WTC11 (cell line): ENCODE measurements at regions not wholly inside any gene's neighbourhood (a gene's known extent, or its start where the extent isn't known, plus 50 kb on each side); places are given as distances from the start of the nearest gene placed in this dataset.

Experiments used
- ATAC-seq: fragments of 200-7000 bp; cut with Tn5 transposase; 2 replicates; pipeline ENCODE4 v1.10.0; 2021; ENCODE audit warnings: mild to moderate bottlenecking, moderate library complexity
- CTCF ChIA-PET: fragments of 300-600 bp; sonication (Branson Sonifier 250); formaldehyde crosslinking; loops from one replicate; lab custom pipeline; 2021; ENCODE audit warnings: antibody characterized with exemption; lab: Charles Lee
- POLR2A ChIA-PET: fragments of 350-600 bp; sonication (Branson Sonifier 250); formaldehyde crosslinking; loops from one replicate; lab custom pipeline; 2021; ENCODE audit warnings: antibody characterized with exemption; lab: Charles Lee
- DNase-seq: peaks from one replicate; pipeline ENCODE4 v3.0.0; 2021; ENCODE audit warnings: low spot score
- H3K27ac Mint-ChIP-seq: 2 replicates; pipeline ENCODE4 v1.8.0; 2021; ENCODE audit warnings: mixed read lengths
- H3K27me3 Mint-ChIP-seq: 2 replicates; pipeline ENCODE4 v1.8.0; 2021; ENCODE audit warnings: low read depth, mild to moderate bottlenecking, moderate library complexity, mixed read lengths
- H3K36me3 Mint-ChIP-seq: 2 replicates; pipeline ENCODE4 v1.8.0; 2021; ENCODE audit warnings: mixed read lengths
- H3K4me1 Mint-ChIP-seq: 2 replicates; pipeline ENCODE4 v1.8.0; 2022; ENCODE audit warnings: mixed read lengths
- H3K4me3 Mint-ChIP-seq: 2 replicates; pipeline ENCODE4 v1.8.0; 2021; ENCODE audit warnings: mild to moderate bottlenecking, moderate library complexity, mixed read lengths
- H3K9me3 Mint-ChIP-seq: 2 replicates; pipeline ENCODE4 v1.8.0; 2021; ENCODE audit warnings: mixed read lengths
- ATF1 ChIP-seq: sonication (generic); formaldehyde crosslinking; IDR thresholded peaks from 2 replicates; pipeline ENCODE4 v1.8.1; 2023; ENCODE audit warnings: mild to moderate bottlenecking, moderate library complexity, missing genetic modification reagents
- CREM ChIP-seq: sonication (generic); formaldehyde crosslinking; IDR thresholded peaks from 2 replicates; pipeline ENCODE4 v1.8.1; 2022; ENCODE audit warnings: mild to moderate bottlenecking, missing genetic modification reagents, moderate library complexity
- ETV6 ChIP-seq: sonication (generic); formaldehyde crosslinking; IDR thresholded peaks from 2 replicates; pipeline ENCODE4 v1.8.1; 2022; ENCODE audit warnings: mild to moderate bottlenecking, missing genetic modification reagents
- FOXK1 ChIP-seq: sonication (generic); formaldehyde crosslinking; IDR thresholded peaks from 2 replicates; pipeline ENCODE4 v1.8.0; 2022; ENCODE audit warnings: mild to moderate bottlenecking, moderate library complexity, missing genetic modification reagents
- GRHL2 ChIP-seq: fragments of 250-450 bp; sonication (Bioruptor Pico); IDR thresholded peaks from 2 replicates; pipeline ENCODE4 v1.8.0; 2022; ENCODE audit warnings: mild to moderate bottlenecking, moderate library complexity; ENCODE audit not compliant: insufficient replicate concordance, severe bottlenecking
- GTF2I ChIP-seq: fragments of 250-450 bp; sonication (Bioruptor Pico); conservative IDR thresholded peaks from 2 replicates; pipeline ENCODE4 v1.4.0; 2021; ENCODE audit warnings: mild to moderate bottlenecking
- MXD4 ChIP-seq: fragments of 250-450 bp; sonication (Bioruptor Pico); IDR thresholded peaks from 2 replicates; pipeline ENCODE4 v1.8.0; 2021; ENCODE audit warnings: mild to moderate bottlenecking, moderate library complexity, borderline replicate concordance
- NFE2L1 ChIP-seq: sonication (generic); formaldehyde crosslinking; IDR thresholded peaks from 2 replicates; pipeline ENCODE4 v1.8.1; 2023; ENCODE audit warnings: missing genetic modification reagents
- NR3C1 ChIP-seq: sonication (generic); formaldehyde crosslinking; conservative IDR thresholded peaks from 2 replicates; pipeline ENCODE4 v1.8.1; 2023; ENCODE audit warnings: low read depth, mild to moderate bottlenecking, missing genetic modification reagents
- ZNF121 ChIP-seq: sonication (generic); formaldehyde crosslinking; IDR thresholded peaks from 2 replicates; pipeline ENCODE4 v1.8.0; 2023; ENCODE audit warnings: missing genetic modification reagents
- ZNF219 ChIP-seq: sonication (generic); formaldehyde crosslinking; IDR thresholded peaks from 2 replicates; pipeline ENCODE4 v1.8.0; 2023; ENCODE audit warnings: missing genetic modification reagents, mild to moderate bottlenecking, borderline replicate concordance
- ZNF416 ChIP-seq: fragments of 250-450 bp; sonication (Bioruptor Pico); IDR thresholded peaks from 2 replicates; pipeline ENCODE4 v1.9.0; 2021; ENCODE audit warnings: mild to moderate bottlenecking, inconsistent platforms
- TF ChIP-seq, protein P1 (sequence below): sonication (generic); formaldehyde crosslinking; IDR thresholded peaks from 2 replicates; pipeline ENCODE4 v1.8.0; 2023; ENCODE audit warnings: mild to moderate bottlenecking, missing genetic modification reagents
- TF ChIP-seq, protein P2 (sequence below): sonication (generic); formaldehyde crosslinking; IDR thresholded peaks from 2 replicates; pipeline ENCODE4 v1.8.1; 2023; ENCODE audit warnings: mild to moderate bottlenecking, moderate library complexity, missing genetic modification reagents
- TF ChIP-seq, protein P3 (sequence below): sonication (generic); formaldehyde crosslinking; IDR thresholded peaks from 2 replicates; pipeline ENCODE4 v1.8.1; 2023; ENCODE audit warnings: mild to moderate bottlenecking, missing genetic modification reagents
- TF ChIP-seq, protein P4 (sequence below): sonication (generic); formaldehyde crosslinking; IDR thresholded peaks from 2 replicates; pipeline ENCODE4 v1.8.0; 2023; ENCODE audit warnings: missing genetic modification reagents
- TF ChIP-seq, protein P5 (sequence below): fragments of 250-450 bp; sonication (Bioruptor Pico); IDR thresholded peaks from 2 replicates; pipeline ENCODE4 v1.9.0; 2021; ENCODE audit warnings: mild to moderate bottlenecking
- TF ChIP-seq, protein P6 (sequence below): sonication (generic); formaldehyde crosslinking; IDR thresholded peaks from 2 replicates; pipeline ENCODE4 v1.8.1; 2022; ENCODE audit warnings: missing genetic modification reagents, borderline replicate concordance

DNA sequence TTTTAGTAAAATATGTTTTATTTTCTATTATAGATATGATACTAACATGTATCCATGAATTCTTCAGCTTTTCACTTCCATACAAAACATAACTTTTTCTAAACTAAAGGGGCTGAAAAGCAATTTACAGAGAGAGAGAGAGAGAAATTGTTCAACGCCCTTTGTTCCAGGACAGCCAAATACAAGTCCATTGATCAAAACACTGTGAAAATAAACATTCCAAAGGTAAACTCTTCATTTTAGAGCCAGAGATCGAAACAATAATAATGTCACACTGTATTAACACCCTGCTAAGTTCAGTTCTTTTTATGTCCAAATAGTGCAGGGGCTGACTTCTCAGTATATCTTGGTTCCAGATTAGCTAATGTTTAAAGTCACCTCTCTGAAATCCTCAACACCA is 516.2 kb upstream of the ATXN8OS start:
- TF ChIP-seq, protein P1, sequence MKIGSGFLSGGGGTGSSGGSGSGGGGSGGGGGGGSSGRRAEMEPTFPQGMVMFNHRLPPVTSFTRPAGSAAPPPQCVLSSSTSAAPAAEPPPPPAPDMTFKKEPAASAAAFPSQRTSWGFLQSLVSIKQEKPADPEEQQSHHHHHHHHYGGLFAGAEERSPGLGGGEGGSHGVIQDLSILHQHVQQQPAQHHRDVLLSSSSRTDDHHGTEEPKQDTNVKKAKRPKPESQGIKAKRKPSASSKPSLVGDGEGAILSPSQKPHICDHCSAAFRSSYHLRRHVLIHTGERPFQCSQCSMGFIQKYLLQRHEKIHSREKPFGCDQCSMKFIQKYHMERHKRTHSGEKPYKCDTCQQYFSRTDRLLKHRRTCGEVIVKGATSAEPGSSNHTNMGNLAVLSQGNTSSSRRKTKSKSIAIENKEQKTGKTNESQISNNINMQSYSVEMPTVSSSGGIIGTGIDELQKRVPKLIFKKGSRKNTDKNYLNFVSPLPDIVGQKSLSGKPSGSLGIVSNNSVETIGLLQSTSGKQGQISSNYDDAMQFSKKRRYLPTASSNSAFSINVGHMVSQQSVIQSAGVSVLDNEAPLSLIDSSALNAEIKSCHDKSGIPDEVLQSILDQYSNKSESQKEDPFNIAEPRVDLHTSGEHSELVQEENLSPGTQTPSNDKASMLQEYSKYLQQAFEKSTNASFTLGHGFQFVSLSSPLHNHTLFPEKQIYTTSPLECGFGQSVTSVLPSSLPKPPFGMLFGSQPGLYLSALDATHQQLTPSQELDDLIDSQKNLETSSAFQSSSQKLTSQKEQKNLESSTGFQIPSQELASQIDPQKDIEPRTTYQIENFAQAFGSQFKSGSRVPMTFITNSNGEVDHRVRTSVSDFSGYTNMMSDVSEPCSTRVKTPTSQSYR (CRISPR knock-in tag), result no peak
- TF ChIP-seq ATF1, result no peak
- TF ChIP-seq ZNF416 (CRISPR knock-in tag), result no peak
- TF ChIP-seq, protein P2, sequence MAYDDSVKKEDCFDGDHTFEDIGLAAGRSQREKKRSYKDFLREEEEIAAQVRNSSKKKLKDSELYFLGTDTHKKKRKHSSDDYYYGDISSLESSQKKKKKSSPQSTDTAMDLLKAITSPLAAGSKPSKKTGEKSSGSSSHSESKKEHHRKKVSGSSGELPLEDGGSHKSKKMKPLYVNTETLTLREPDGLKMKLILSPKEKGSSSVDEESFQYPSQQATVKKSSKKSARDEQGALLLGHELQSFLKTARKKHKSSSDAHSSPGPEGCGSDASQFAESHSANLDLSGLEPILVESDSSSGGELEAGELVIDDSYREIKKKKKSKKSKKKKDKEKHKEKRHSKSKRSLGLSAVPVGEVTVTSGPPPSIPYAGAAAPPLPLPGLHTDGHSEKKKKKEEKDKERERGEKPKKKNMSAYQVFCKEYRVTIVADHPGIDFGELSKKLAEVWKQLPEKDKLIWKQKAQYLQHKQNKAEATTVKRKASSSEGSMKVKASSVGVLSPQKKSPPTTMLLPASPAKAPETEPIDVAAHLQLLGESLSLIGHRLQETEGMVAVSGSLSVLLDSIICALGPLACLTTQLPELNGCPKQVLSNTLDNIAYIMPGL (CRISPR knock-in tag), result no peak
- TF ChIP-seq, protein P3, sequence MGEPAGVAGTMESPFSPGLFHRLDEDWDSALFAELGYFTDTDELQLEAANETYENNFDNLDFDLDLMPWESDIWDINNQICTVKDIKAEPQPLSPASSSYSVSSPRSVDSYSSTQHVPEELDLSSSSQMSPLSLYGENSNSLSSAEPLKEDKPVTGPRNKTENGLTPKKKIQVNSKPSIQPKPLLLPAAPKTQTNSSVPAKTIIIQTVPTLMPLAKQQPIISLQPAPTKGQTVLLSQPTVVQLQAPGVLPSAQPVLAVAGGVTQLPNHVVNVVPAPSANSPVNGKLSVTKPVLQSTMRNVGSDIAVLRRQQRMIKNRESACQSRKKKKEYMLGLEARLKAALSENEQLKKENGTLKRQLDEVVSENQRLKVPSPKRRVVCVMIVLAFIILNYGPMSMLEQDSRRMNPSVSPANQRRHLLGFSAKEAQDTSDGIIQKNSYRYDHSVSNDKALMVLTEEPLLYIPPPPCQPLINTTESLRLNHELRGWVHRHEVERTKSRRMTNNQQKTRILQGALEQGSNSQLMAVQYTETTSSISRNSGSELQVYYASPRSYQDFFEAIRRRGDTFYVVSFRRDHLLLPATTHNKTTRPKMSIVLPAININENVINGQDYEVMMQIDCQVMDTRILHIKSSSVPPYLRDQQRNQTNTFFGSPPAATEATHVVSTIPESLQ (CRISPR knock-in tag), result no peak
- no peak for TF ChIP-seq CREM (CRISPR knock-in tag)
- TF ChIP-seq NFE2L1 (CRISPR knock-in tag), result no peak
- no peak for TF ChIP-seq ETV6 (CRISPR knock-in tag)
- TF ChIP-seq NR3C1 (CRISPR knock-in tag), result no peak
- TF ChIP-seq ZNF121 (CRISPR knock-in tag), result no peak
- TF ChIP-seq, protein P4, sequence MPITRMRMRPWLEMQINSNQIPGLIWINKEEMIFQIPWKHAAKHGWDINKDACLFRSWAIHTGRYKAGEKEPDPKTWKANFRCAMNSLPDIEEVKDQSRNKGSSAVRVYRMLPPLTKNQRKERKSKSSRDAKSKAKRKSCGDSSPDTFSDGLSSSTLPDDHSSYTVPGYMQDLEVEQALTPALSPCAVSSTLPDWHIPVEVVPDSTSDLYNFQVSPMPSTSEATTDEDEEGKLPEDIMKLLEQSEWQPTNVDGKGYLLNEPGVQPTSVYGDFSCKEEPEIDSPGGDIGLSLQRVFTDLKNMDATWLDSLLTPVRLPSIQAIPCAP, result no peak
- TF ChIP-seq GRHL2, result no peak
- TF ChIP-seq FOXK1 (CRISPR knock-in tag), result no peak
- no peak for TF ChIP-seq ZNF219 (CRISPR knock-in tag)
- TF ChIP-seq, protein P5, sequence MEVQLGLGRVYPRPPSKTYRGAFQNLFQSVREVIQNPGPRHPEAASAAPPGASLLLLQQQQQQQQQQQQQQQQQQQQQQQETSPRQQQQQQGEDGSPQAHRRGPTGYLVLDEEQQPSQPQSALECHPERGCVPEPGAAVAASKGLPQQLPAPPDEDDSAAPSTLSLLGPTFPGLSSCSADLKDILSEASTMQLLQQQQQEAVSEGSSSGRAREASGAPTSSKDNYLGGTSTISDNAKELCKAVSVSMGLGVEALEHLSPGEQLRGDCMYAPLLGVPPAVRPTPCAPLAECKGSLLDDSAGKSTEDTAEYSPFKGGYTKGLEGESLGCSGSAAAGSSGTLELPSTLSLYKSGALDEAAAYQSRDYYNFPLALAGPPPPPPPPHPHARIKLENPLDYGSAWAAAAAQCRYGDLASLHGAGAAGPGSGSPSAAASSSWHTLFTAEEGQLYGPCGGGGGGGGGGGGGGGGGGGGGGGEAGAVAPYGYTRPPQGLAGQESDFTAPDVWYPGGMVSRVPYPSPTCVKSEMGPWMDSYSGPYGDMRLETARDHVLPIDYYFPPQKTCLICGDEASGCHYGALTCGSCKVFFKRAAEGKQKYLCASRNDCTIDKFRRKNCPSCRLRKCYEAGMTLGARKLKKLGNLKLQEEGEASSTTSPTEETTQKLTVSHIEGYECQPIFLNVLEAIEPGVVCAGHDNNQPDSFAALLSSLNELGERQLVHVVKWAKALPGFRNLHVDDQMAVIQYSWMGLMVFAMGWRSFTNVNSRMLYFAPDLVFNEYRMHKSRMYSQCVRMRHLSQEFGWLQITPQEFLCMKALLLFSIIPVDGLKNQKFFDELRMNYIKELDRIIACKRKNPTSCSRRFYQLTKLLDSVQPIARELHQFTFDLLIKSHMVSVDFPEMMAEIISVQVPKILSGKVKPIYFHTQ (CRISPR knock-in tag), result no peak
- TF ChIP-seq, protein P6, sequence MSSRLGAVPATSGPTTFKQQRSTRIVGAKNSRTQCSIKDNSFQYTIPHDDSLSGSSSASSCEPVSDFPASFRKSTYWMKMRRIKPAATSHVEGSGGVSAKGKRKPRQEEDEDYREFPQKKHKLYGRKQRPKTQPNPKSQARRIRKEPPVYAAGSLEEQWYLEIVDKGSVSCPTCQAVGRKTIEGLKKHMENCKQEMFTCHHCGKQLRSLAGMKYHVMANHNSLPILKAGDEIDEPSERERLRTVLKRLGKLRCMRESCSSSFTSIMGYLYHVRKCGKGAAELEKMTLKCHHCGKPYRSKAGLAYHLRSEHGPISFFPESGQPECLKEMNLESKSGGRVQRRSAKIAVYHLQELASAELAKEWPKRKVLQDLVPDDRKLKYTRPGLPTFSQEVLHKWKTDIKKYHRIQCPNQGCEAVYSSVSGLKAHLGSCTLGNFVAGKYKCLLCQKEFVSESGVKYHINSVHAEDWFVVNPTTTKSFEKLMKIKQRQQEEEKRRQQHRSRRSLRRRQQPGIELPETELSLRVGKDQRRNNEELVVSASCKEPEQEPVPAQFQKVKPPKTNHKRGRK (CRISPR knock-in tag), result no peak
- no peak for TF ChIP-seq GTF2I
- no peak for TF ChIP-seq MXD4 (CRISPR knock-in tag)
- no peak overlapping the region for H3K4me3 Mint-ChIP-seq

More for the DNA sequence above, 516.2 kb upstream of the ATXN8OS start:
- Mint-ChIP-seq H3K36me3 (no peaks in the 10 kb centered on the region), H3K9me3 (no peaks in the 10 kb centered on the region), H3K27me3 (no peaks in the 10 kb centered on the region), H3K27ac (no peak overlapping the region), H3K4me1 (0 out of 2 replicates have a peak, but pooled peaks cover 6% of the 10 kb centered on the region)
- POLR2A ChIA-PET, result no interaction called here
- DNase-seq, result no peak
- CTCF ChIA-PET, result no interaction called here
- ATAC-seq, result no peak
